ENCODE measurements at regions not wholly inside any gene's neighbourhood (a gene's known extent, or its start where the extent isn't known, plus 50 kb on each side); places are given as distances from the start of the nearest gene placed in this dataset.

- TF ChIP-seq, protein P1, sequence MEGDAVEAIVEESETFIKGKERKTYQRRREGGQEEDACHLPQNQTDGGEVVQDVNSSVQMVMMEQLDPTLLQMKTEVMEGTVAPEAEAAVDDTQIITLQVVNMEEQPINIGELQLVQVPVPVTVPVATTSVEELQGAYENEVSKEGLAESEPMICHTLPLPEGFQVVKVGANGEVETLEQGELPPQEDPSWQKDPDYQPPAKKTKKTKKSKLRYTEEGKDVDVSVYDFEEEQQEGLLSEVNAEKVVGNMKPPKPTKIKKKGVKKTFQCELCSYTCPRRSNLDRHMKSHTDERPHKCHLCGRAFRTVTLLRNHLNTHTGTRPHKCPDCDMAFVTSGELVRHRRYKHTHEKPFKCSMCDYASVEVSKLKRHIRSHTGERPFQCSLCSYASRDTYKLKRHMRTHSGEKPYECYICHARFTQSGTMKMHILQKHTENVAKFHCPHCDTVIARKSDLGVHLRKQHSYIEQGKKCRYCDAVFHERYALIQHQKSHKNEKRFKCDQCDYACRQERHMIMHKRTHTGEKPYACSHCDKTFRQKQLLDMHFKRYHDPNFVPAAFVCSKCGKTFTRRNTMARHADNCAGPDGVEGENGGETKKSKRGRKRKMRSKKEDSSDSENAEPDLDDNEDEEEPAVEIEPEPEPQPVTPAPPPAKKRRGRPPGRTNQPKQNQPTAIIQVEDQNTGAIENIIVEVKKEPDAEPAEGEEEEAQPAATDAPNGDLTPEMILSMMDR (IDR thresholded peaks at IDR 0.05; ENCODE audit: insufficient read depth, low read length, poor library complexity, severe bottlenecking), result no peak
- no peak overlapping the region for H3K9ac ChIP-seq (ENCODE audit: low read length)
- no peaks in the 10 kb centered on the region for H3K9me3 ChIP-seq (ENCODE audit: insufficient read depth, low read length)
- no peaks in the 10 kb centered on the region for H4K20me1 ChIP-seq (ENCODE audit: low read depth, low read length)
- H3K4me2 ChIP-seq (ENCODE audit: low read depth, low read length, poor library complexity, severe bottlenecking), result no peak overlapping the region
- H3K36me3 ChIP-seq (ENCODE audit: low read length), result no peaks in the 10 kb centered on the region
- no peak overlapping the region for H3K27ac ChIP-seq (ENCODE audit: low read depth, low read length)
- no peak overlapping the region for H2AFZ ChIP-seq (ENCODE audit: low read depth, low read length, severe bottlenecking)
- no peaks in the 10 kb centered on the region for H3K79me2 ChIP-seq (ENCODE audit: insufficient read depth, low read length)
- H3K27me3 ChIP-seq (ENCODE audit: low read length), result no peaks in the 10 kb centered on the region
- H3K4me3 ChIP-seq (ENCODE audit: insufficient read depth, low read length, poor library complexity, severe bottlenecking), result no peak overlapping the region
- no peaks in the 10 kb centered on the region for H3K9me2 ChIP-seq (replicated peaks; ENCODE audit: insufficient read depth, low read length)
- H3F3A ChIP-seq (ENCODE audit: insufficient read depth), result no peaks in the 10 kb centered on the region
Measured at GRCh38 chr6:48904809-48905208, 558.2 kb downstream of the MMUT start.

GRCh38 chr6:48894469-48894868 lies 568.6 kb downstream of the MMUT start:
- Histone ChIP-seq H3F3A (ENCODE audit: insufficient read depth) (no peaks in the 10 kb centered on the region), H4K20me1 (ENCODE audit: low read depth, low read length) (no peaks in the 10 kb centered on the region), H3K4me3 (ENCODE audit: insufficient read depth, low read length, poor library complexity, severe bottlenecking) (no peak overlapping the region), H2AFZ (ENCODE audit: low read depth, low read length, severe bottlenecking) (no peak overlapping the region), H3K9me2 (replicated peaks; ENCODE audit: insufficient read depth, low read length) (no peaks in the 10 kb centered on the region), H3K36me3 (ENCODE audit: low read length) (no peaks in the 10 kb centered on the region), H3K27ac (ENCODE audit: low read depth, low read length) (no peak overlapping the region), H3K4me2 (ENCODE audit: low read depth, low read length, poor library complexity, severe bottlenecking) (no peak overlapping the region), H3K79me2 (ENCODE audit: insufficient read depth, low read length) (no peaks in the 10 kb centered on the region), H3K9ac (ENCODE audit: low read length) (no peak overlapping the region), H3K9me3 (ENCODE audit: insufficient read depth, low read length) (no peaks in the 10 kb centered on the region; the same call in 1 of the 2 replicates), H3K27me3 (ENCODE audit: low read length) (no peaks in the 10 kb centered on the region)
- TF ChIP-seq, protein P1 (IDR thresholded peaks at IDR 0.05; ENCODE audit: insufficient read depth, low read length, poor library complexity, severe bottlenecking), result no peak

DNA sequence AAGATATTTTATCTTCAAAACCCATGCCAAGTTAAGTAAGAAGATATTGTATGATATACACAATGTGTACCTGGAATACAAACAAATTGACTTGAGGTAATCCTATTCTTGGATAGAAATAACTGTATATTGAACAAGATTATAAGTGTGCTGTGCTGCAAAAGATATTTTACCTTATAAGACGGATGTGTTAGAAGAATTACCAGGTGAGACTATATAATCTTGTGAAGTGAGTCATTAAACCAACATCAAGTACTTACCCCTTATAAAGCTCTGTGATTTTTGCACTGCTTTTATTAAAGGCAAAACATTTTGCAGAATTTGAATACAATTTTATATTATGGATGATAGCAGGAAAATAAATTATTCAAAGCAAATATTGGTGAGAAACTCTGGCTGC lies 570.0 kb downstream of the MMUT start:
- no peaks in the 10 kb centered on the region for H3K9me2 ChIP-seq (replicated peaks; ENCODE audit: insufficient read depth, low read length)
- no peak overlapping the region for H3K27ac ChIP-seq (ENCODE audit: low read depth, low read length)

More for the DNA sequence above, 570.0 kb downstream of the MMUT start:
- no peaks in the 10 kb centered on the region for H3K27me3 ChIP-seq (ENCODE audit: low read length)
- H3K4me2 ChIP-seq (ENCODE audit: low read depth, low read length, poor library complexity, severe bottlenecking), result no peak overlapping the region
- TF ChIP-seq, protein P1 (IDR thresholded peaks at IDR 0.05; ENCODE audit: insufficient read depth, low read length, poor library complexity, severe bottlenecking), result no peak
- TF ChIP-seq EZH2phosphoT487 (conservative IDR thresholded peaks at IDR 0.05; ENCODE audit: low read length), result no peak
- no peak overlapping the region for H3K4me3 ChIP-seq (ENCODE audit: insufficient read depth, low read length, poor library complexity, severe bottlenecking)
- no peaks in the 10 kb centered on the region for H4K20me1 ChIP-seq (ENCODE audit: low read depth, low read length)
- no peaks in the 10 kb centered on the region for H3K36me3 ChIP-seq (ENCODE audit: low read length)
- no peaks in the 10 kb centered on the region for H3K79me2 ChIP-seq (ENCODE audit: insufficient read depth, low read length)
- H2AFZ ChIP-seq (ENCODE audit: low read depth, low read length, severe bottlenecking), result no peak overlapping the region
- H3K9me3 ChIP-seq (ENCODE audit: insufficient read depth, low read length), result no peaks in the 10 kb centered on the region
- no peak overlapping the region for H3K9ac ChIP-seq (ENCODE audit: low read length)
- H3F3A ChIP-seq (ENCODE audit: insufficient read depth), result no peaks in the 10 kb centered on the region
